Stimulated activated effector memory CD8-positive, alpha-beta T cell treated with anti-CD3 and anti-CD28 coated beads, Interleukin-12 subunit alpha, Interleukin-12 subunit beta, amount 100 ng/mL, for 72 hours (primary cell): ENCODE measurements at regions not wholly inside any gene's neighbourhood (a gene's known extent, or its start where the extent isn't known, plus 50 kb on each side); places are given as distances from the start of the nearest gene placed in this dataset.
"Not testable (repeated sequence)": the region's sequence is repeated elsewhere in the genome, so short reads cannot be mapped to it uniquely, and the experiment has no call there.

ENCODE experiments used
- ATAC-seq: fragments of 150-1000 bp; cut with Tn5 transposase; 2 replicates; pipeline ENCODE4 v1.10.0; 2021
- DNase-seq, 2 donors: peaks; one replicate each; pipeline ENCODE4 v3.0.0; 2021 to 2022; ENCODE audit warnings: low spot score in 2 of 2
- H3K27ac Mint-ChIP-seq: one replicate; pipeline ENCODE4 v1.8.0; 2022; ENCODE audit warnings: mild to moderate bottlenecking, mixed read lengths
- H3K36me3 Mint-ChIP-seq: one replicate; pipeline ENCODE4 v1.8.0; 2022; ENCODE audit warnings: mild to moderate bottlenecking, mixed read lengths
- H3K4me1 Mint-ChIP-seq: one replicate; pipeline ENCODE4 v1.8.0; 2022; ENCODE audit warnings: mixed read lengths
- H3K4me3 Mint-ChIP-seq: one replicate; pipeline ENCODE4 v1.8.0; 2022; ENCODE audit warnings: mild to moderate bottlenecking, mixed read lengths
- H3K9me3 Mint-ChIP-seq: one replicate; pipeline ENCODE4 v1.8.0; 2022; ENCODE audit warnings: mixed read lengths

GRCh38 chr6:137313928-137314855 lies 95.0 kb upstream of the IFNGR1 start:
- Mint-ChIP-seq H3K27ac (no peak overlapping the region), H3K36me3 (no peaks in the 10 kb centered on the region), H3K9me3 (no peaks in the 10 kb centered on the region), H3K4me3 (no peak overlapping the region), H3K4me1 (no peaks in the 10 kb centered on the region)
- ATAC-seq (peak; percentile 71), DNase-seq (peak; percentile 37 to 68)

GRCh38 chr6:137313211-137313610 lies 94.0 kb upstream of the IFNGR1 start:
- H3K9me3 Mint-ChIP-seq = no peaks in the 10 kb centered on the region
- no peaks in the 10 kb centered on the region for H3K36me3 Mint-ChIP-seq
- ATAC-seq = no peak
- no peak overlapping the region for H3K4me3 Mint-ChIP-seq
- no peak for DNase-seq
- H3K27ac Mint-ChIP-seq = no peak overlapping the region
- H3K4me1 Mint-ChIP-seq = no peaks in the 10 kb centered on the region

- no peaks in the 10 kb centered on the region for H3K4me1 Mint-ChIP-seq
- no peak for ATAC-seq
- no peak overlapping the region for H3K27ac Mint-ChIP-seq
- H3K4me3 Mint-ChIP-seq = no peak overlapping the region
- H3K9me3 Mint-ChIP-seq = no peaks in the 10 kb centered on the region
- DNase-seq = no peak
- H3K36me3 Mint-ChIP-seq = no peaks in the 10 kb centered on the region
Measured at GRCh38 chr6:137311940-137312339, 92.8 kb upstream of the IFNGR1 start.

- no peak for ATAC-seq
- H3K36me3 Mint-ChIP-seq = no peaks in the 10 kb centered on the region
- no peak for DNase-seq
- H3K4me1 Mint-ChIP-seq = no peaks in the 10 kb centered on the region
- H3K27ac Mint-ChIP-seq = no peak overlapping the region
- H3K4me3 Mint-ChIP-seq = no peak overlapping the region
- H3K9me3 Mint-ChIP-seq = no peaks in the 10 kb centered on the region
Measured at GRCh38 chr6:137309078-137309762, 90.0 kb upstream of the IFNGR1 start.

DNA sequence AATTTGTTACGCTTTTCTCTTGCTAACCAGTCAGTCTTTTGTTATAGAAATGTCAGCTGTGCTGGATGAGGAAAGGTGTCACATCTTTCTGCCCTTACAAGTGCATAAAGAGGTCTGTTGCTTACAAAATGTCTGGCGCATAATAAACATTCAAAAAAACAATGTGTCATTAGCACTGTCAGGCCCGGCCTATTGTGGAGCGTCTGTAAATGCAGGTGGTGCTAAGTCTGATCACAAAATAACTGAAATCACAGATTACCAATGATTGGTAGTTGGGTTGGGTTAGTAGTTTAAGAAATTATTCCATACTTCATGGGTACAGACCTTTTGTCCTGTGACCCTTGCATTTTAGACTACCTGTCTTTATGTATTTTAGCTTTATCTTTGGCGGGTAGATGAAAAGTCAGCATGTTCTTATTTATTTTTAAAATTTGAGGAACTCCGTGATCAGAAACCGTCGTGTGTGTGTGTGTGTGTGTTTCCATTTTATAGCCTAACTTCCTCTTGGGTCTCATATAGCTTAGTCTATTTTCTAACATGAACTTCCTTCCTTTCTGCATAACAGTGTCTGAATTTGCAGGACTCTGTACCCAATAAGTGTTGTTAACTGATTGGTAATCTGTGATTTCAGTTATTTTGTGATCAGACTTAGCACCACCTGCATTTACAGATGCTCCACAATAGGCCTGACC lies 88.1 kb upstream of the IFNGR1 start:
- Mint-ChIP-seq H3K27ac (no peak overlapping the region), H3K9me3 (no peaks in the 10 kb centered on the region), H3K36me3 (no peaks in the 10 kb centered on the region), H3K4me3 (no peak overlapping the region), H3K4me1 (no peaks in the 10 kb centered on the region)
- DNase-seq (no peak), ATAC-seq (no peak)

DNA sequence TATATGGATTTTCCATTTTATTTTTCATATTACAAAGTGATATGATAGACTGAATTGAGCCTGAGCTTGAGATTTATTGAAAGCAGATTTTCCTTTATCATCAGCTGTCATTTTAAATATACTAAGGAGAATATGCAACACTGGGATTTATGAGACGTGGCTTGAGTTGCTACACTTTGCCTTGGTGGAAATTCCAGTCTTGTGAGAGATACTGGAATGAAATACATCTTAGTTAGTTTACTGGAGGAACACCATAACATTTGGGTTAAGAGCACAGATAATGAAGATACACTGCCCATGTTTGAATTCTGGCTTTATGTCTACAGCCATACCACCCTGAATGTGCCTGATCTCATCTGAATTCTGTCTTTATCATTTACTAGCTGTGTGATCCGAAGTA lies 86.5 kb upstream of the IFNGR1 start:
- H3K9me3 Mint-ChIP-seq = no peaks in the 10 kb centered on the region
- no peaks in the 10 kb centered on the region for H3K36me3 Mint-ChIP-seq
- no peak overlapping the region for H3K27ac Mint-ChIP-seq
- DNase-seq = no peak
- H3K4me3 Mint-ChIP-seq = no peak overlapping the region
- no peak for ATAC-seq
- H3K4me1 Mint-ChIP-seq = no peaks in the 10 kb centered on the region

GRCh38 chr6:137304020-137304780 lies 85.0 kb upstream of the IFNGR1 start:
- H3K4me3 Mint-ChIP-seq = no peak overlapping the region
- ATAC-seq (no peak), DNase-seq (no peak)
- H3K4me1 Mint-ChIP-seq = no peaks in the 10 kb centered on the region
- H3K36me3 Mint-ChIP-seq = no peaks in the 10 kb centered on the region
- H3K27ac Mint-ChIP-seq = no peak overlapping the region
- H3K9me3 Mint-ChIP-seq = no peaks in the 10 kb centered on the region

DNA sequence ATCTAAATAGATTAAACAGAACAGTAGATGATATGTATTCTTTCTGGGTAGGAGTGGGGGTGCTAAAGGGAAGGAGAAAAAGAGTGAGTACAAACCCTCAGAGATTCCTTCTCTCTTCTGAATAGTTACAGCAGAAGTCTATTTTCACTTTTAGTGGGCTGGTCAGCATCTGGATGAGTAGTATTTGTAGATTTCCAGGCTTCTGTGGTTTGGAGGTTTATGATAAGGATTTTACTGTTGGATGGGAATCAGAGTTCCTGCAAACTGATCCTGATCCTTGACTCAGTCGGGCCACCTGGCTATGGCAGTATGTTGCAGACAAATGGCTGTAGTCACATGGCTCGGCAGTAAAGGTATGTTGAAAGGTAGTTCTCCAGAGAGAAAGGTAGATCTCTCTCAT lies 84.3 kb upstream of the IFNGR1 start:
- no peaks in the 10 kb centered on the region for H3K4me1 Mint-ChIP-seq
- ATAC-seq (no peak), DNase-seq (no peak)
- no peak overlapping the region for H3K4me3 Mint-ChIP-seq
- H3K36me3 Mint-ChIP-seq = no peaks in the 10 kb centered on the region
- no peak overlapping the region for H3K27ac Mint-ChIP-seq
- H3K9me3 Mint-ChIP-seq = no peaks in the 10 kb centered on the region

DNA sequence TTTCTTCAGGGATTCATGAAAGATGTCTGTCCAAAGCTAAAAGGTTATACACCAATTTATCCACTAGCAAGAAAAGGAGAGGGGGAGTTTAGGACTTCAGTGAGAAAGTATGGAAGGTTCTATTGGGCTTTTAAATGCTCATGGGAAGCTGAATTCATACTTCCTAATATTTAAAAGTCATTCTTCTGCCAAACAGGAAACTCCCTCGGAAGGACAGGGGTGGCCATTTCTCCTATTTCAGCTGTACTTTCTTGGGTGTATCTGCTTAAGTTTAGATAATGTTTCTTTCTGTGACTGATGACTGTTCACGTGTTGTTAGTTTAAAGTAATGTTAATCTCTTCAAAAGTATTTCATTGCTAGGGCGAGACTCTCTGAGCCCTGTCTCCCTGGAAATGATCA lies 80.5 kb upstream of the IFNGR1 start:
- no peak for ATAC-seq
- no peaks in the 10 kb centered on the region for H3K36me3 Mint-ChIP-seq
- H3K9me3 Mint-ChIP-seq = no peaks in the 10 kb centered on the region
- H3K4me1 Mint-ChIP-seq = no peaks in the 10 kb centered on the region
- no peak for DNase-seq
- no peak overlapping the region for H3K4me3 Mint-ChIP-seq
- no peak overlapping the region for H3K27ac Mint-ChIP-seq

DNA sequence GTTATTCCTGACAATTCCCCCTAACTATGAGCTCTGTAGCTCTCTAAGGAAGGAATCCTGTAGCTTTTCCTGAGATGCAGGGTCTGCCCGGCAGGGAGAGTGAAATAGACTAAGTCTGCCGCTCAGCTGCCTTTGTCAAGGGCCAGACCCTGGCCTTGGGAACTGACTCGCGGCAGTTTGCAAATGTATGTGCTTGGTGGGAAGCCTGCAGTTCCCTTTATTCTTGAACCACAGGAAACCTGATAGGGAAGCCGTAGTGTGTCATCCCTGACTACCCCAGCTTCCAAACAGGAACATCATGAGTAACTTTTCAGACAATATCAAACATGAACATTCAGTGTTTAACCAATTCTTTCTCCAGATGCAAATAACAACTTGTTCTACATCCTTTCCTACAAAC lies 78.7 kb upstream of the IFNGR1 start:
- no peaks in the 10 kb centered on the region for H3K9me3 Mint-ChIP-seq
- H3K36me3 Mint-ChIP-seq = no peaks in the 10 kb centered on the region
- H3K27ac Mint-ChIP-seq = no peak overlapping the region
- H3K4me3 Mint-ChIP-seq = no peak overlapping the region
- DNase-seq = no peak
- H3K4me1 Mint-ChIP-seq = no peaks in the 10 kb centered on the region
- no peak for ATAC-seq

DNA sequence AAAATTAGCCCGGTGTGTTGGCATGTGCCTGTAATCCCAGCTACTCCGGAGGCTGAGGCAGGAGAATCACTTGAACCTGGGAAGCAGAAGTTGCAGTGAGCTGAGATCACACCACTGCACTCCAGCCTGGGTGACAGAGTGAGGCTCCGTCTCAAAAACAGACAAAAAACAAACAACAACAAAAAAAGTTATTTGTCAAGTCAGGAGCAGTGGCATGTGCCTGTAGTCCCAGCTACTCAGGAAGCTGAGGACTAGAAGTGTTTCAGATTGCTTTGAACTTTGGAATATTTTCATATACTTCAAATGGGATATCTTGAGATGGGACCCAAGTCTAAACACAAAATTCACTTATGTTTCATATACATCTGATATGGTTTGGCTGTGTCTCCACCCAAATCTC lies 73.1 kb upstream of the IFNGR1 start:
- H3K4me3 Mint-ChIP-seq, DNase-seq, H3K4me1 Mint-ChIP-seq, ATAC-seq, H3K36me3 Mint-ChIP-seq, H3K9me3 Mint-ChIP-seq, H3K27ac Mint-ChIP-seq: not testable (repeated sequence)

DNA sequence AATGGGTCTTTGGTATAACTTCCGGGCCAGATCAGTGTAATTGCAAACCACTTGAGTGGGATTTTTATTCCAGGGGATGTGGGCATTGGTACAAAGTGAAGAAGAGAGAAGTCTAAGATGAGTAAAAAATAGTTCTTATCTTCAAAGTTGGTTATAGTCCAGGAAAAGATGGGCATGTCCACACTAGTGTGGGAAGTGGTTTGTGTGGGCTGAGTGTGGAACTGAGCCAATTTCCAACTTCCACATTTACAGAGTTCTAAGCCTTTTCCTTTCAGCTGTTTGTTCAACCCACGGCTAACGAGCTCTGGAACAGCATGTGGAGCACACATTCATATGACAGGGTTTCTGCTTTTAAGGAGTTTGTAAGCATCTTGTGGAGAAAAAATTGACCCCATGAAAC lies 72.3 kb upstream of the IFNGR1 start:
- DNase-seq = no peak
- Mint-ChIP-seq H3K27ac (no peak overlapping the region), H3K4me3 (no peak overlapping the region), H3K36me3 (no peaks in the 10 kb centered on the region), H3K4me1 (peaks cover 8% of the 10 kb centered on the region), H3K9me3 (no peaks in the 10 kb centered on the region)
- no peak for ATAC-seq

DNA sequence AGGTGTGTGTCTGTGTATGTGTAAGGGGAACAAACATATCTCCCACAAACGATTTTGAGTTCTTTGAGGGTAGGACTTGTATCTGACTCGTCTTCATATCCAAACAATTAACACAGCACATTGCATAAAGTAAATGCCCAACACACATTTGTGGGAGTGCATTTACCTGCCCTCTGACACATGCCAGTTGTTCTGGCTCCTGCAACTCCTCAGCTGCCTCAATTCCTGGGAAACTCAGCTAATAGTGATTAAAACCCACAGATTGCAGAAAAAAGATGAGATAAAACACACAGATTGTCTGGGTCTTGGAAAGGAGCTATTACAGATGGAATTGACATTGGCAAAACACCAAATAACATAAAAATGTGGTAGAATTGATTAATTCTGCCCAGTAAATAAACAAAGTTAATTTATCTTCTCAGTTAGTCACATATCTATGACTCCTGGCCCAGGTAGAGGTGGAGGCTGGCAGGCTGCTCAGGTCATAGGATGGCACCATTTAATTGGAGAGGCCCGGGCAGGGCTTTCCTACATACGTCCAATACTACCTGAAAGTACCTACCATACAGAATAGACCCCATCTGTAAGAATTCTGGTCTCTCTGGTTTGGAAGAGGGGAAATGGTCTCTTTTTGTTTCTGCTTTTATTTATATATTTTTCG lies 71.5 kb upstream of the IFNGR1 start:
- Mint-ChIP-seq H3K4me3 (no peak overlapping the region), H3K9me3 (no peaks in the 10 kb centered on the region), H3K4me1 (peaks cover 8% of the 10 kb centered on the region), H3K27ac (no peak overlapping the region), H3K36me3 (no peaks in the 10 kb centered on the region)
- no peak for ATAC-seq
- DNase-seq = no peak

- DNase-seq = no peak
- H3K4me3 Mint-ChIP-seq = no peak overlapping the region
- no peaks in the 10 kb centered on the region for H3K9me3 Mint-ChIP-seq
- H3K4me1 Mint-ChIP-seq = peaks cover 36% of the 10 kb centered on the region
- no peak overlapping the region for H3K27ac Mint-ChIP-seq
- no peak for ATAC-seq
- no peaks in the 10 kb centered on the region for H3K36me3 Mint-ChIP-seq
Measured at GRCh38 chr6:137286916-137287315, 67.7 kb upstream of the IFNGR1 start.

- ATAC-seq (no peak), DNase-seq (no peak)
- Mint-ChIP-seq H3K27ac (no peak overlapping the region), H3K9me3 (no peaks in the 10 kb centered on the region), H3K36me3 (no peaks in the 10 kb centered on the region), H3K4me3 (no peak overlapping the region), H3K4me1 (peaks cover 33% of the 10 kb centered on the region)
Measured at GRCh38 chr6:137286368-137286767, 67.2 kb upstream of the IFNGR1 start.
